ENCODE measurements at regions not wholly inside any gene's neighbourhood (a gene's known extent, or its start where the extent isn't known, plus 50 kb on each side); places are given as distances from the start of the nearest gene placed in this dataset.

DNA sequence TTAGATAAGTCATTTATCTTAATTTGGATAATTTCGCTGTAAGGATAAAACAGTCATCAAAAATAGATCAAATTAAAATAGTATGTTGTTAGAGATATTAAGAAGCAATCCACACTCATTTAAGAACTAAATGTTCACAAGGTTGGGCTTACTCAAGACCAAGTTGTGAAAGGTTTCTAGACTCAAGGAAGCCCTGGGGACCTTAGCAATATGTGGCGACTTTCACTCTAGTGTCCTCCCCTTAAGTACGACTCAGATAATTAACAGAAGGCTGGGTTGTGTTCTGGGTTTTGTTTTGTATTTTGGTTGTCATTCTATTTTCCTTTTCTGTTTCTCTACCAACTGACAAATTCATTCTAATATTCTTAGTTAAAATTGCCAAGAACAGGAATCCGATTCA lies 1008.0 kb downstream of the PCDH9 start:
- DNase-seq (ENCODE audit: low spot score) = no peak
- TF ChIP-seq CTCF (conservative IDR thresholded peaks at IDR 0.05; ENCODE audit: low read depth) = no peak
- H3K27ac ChIP-seq = no peak overlapping the region
- POLR2A ChIA-PET (ENCODE audit: low non-redundant PET) = no interaction called here
- CTCF ChIA-PET = interaction anchor here (0.7 kb wide), 1 partner anchor 1023 kb away, joined by 3 read pairs; no protein-coding TSS in a partner anchor

- no peak for DNase-seq (ENCODE audit: low spot score)
- ChIA-PET POLR2A (ENCODE audit: low non-redundant PET) (no interaction called here), CTCF (no interaction called here)
- TF ChIP-seq CTCF (conservative IDR thresholded peaks at IDR 0.05; ENCODE audit: low read depth) = no peak
- no peak overlapping the region for H3K27ac ChIP-seq
These were observed 1010.6 kb downstream of the PCDH9 start for GRCh38 chr13:66219506-66219905.

DNA sequence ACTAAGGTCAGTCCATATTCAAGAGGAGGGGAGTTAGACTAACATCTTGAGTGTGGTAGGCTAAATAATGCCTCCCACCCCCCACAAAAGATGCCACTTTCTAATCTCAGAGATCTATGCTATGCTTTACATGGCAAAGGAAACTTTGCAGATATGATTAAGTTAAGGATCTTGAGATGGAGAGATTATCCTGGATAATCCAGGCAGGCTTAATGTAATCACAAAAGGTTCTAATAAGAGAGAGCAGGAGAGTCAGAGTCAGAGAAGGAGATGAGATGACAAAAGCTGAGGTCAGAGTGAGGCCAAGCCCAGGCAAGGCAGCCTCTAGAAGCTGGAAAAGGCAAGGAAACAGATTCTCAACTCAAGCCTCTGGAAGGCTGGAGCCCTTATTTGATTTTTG lies 1011.6 kb downstream of the PCDH9 start:
- H3K27ac ChIP-seq = no peak overlapping the region
- ChIA-PET POLR2A (ENCODE audit: low non-redundant PET) (no interaction called here), CTCF (no interaction called here)
- no peak for TF ChIP-seq CTCF (conservative IDR thresholded peaks at IDR 0.05; ENCODE audit: low read depth)
- DNase-seq (ENCODE audit: low spot score) = no peak

DNA sequence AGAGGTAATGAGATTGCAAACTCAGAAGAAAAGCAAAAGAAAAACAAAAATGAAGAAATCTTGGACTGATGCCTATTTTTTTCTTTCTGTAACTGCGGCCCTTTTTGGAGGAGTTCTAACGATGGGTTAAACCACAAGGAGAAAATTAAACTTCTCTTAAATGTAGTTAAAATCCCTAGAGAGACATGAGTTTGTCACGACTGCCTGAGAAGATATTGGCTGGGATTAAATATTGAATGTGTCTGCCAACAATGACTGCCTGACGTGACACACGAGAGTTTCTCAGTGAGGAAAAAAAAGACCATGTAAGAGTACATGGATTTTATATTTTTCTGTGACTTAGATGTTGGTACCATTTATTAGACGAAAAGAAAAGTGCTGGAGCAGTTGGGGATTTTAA lies 1013.4 kb downstream of the PCDH9 start:
- CTCF ChIA-PET = no interaction called here
- TF ChIP-seq CTCF (conservative IDR thresholded peaks at IDR 0.05; ENCODE audit: low read depth) = no peak
- POLR2A ChIA-PET (ENCODE audit: low non-redundant PET) = no interaction called here
- H3K27ac ChIP-seq = no peak overlapping the region
- no peak for DNase-seq (ENCODE audit: low spot score)

GRCh38 chr13:66214467-66214866 lies 1015.7 kb downstream of the PCDH9 start:
- ChIA-PET POLR2A (ENCODE audit: low non-redundant PET) (no interaction called here), CTCF (no interaction called here)
- TF ChIP-seq CTCF (conservative IDR thresholded peaks at IDR 0.05; ENCODE audit: low read depth) = no peak
- no peak overlapping the region for H3K27ac ChIP-seq
- no peak for DNase-seq (ENCODE audit: low spot score)

DNA sequence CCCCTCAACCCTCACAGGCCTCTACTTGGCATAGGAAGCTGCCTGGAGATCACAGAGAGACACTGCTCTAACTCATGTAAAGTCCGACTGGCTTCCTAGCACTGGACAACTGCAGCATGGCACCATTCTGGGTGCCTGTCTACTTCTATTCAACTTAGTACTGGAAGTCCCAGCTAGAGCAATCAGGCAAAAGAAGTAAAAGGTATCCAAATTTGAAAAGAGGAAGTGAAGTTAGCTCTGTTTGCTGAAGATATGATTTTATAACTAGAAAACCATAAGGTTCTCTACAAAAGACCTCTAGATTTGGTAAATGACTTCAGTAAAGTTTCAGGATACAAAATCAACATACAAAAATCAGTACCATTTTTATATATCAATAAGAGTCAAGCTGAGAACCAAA lies 1017.6 kb downstream of the PCDH9 start:
- CTCF ChIA-PET = no interaction called here
- DNase-seq (ENCODE audit: low spot score) = no peak
- H3K27ac ChIP-seq = no peak overlapping the region
- TF ChIP-seq CTCF (conservative IDR thresholded peaks at IDR 0.05; ENCODE audit: low read depth) = no peak
- POLR2A ChIA-PET (ENCODE audit: low non-redundant PET) = no interaction called here

- H3K27ac ChIP-seq = no peak overlapping the region
- TF ChIP-seq CTCF (conservative IDR thresholded peaks at IDR 0.05; ENCODE audit: low read depth) = no peak
- peak; percentile 35 for DNase-seq (ENCODE audit: low spot score)
- ChIA-PET POLR2A (ENCODE audit: low non-redundant PET) (no interaction called here), CTCF (no interaction called here)
These were observed 1019.5 kb downstream of the PCDH9 start for GRCh38 chr13:66210677-66211076.
